GF-D8 (cell line): ENCODE measurements at regions not wholly inside any gene's neighbourhood (a gene's known extent, or its start where the extent isn't known, plus 50 kb on each side); places are given as distances from the start of the nearest gene placed in this dataset.

Experiments used
- DNase-seq: peaks from one replicate; lab custom pipeline; 2025; lab: John Stamatoyannopoulos, UW

DNA sequence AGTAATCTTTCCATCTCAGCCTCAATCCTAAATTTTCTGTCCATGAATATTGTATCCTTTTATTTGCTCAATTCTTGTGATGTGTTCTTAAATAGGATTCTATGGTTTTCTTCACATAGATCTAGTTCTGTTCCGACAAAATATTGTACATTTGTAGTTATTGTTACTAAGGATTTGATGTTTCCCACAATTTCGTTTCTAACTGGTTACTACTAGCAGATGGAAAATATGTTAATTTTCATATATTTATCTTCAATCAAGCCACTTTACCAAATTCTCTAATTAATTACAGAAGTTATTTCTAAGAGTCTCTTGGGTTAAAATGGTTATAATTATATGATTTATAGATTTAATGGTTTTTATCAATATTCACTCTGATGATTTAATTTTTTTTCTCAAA, 60.3 kb downstream of the SEC61B start:
- DNase-seq, result no peak

GRCh38 chr9:99285965-99286364, 63.9 kb downstream of the SEC61B start:
- DNase-seq, result no peak

DNA sequence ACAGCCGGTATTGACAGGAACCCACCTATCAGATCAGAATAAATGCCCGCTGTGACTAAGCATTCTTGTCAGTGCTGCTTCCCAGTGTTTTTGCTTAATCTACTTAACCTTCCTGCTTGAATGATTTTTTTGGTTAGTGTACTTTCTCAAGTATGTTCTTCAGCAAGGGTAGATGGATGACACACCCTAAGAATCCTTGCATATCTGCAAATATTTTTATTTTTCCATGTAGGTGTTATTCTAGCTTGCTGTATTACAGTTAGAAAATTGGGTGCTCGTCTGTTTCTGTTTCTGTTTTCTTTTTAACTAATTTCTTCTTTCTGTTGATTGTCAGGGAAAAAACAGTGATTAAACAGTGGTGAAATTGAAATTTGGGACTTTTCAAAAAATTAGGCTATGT, 64.5 kb downstream of the SEC61B start:
- no peak for DNase-seq

- DNase-seq, result no peak
These were observed 65.6 kb downstream of the SEC61B start for GRCh38 chr9:99287641-99288040.

- no peak for DNase-seq
These were observed 66.7 kb downstream of the SEC61B start for GRCh38 chr9:99288830-99289229.

DNA sequence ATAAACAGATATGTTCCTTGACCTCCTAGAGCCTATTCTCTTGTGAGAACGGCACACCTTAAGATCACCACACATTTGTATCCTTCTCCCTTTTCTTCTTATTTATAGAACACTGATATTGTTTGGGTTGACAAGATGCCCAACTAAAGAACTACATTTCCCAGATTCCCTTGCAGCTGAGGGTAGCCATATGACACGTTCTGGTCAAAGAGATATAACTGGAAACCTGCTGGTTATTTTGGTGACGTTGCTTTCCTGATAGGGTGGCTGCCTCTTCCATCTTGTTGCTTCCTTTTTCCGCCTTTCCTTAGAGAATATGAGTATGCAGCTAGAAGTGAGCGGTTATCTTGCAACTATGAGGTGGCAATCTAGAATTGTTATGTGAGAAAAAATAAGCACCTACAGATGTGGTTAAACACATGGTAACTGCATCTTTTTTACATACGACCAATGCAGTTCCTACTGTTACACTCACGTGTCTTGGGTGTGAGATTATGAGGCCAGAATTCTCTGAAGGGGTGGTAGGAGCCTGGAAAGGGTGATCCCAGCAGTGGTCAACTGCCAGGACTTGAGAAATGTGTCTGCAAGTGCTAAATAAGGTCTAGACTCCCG, 72.9 kb downstream of the SEC61B start:
- no peak for DNase-seq

GRCh38 chr9:99296291-99296951, 74.3 kb downstream of the SEC61B start:
- no peak for DNase-seq

GRCh38 chr9:99298614-99299013, 76.5 kb downstream of the SEC61B start:
- DNase-seq, result no peak

DNA sequence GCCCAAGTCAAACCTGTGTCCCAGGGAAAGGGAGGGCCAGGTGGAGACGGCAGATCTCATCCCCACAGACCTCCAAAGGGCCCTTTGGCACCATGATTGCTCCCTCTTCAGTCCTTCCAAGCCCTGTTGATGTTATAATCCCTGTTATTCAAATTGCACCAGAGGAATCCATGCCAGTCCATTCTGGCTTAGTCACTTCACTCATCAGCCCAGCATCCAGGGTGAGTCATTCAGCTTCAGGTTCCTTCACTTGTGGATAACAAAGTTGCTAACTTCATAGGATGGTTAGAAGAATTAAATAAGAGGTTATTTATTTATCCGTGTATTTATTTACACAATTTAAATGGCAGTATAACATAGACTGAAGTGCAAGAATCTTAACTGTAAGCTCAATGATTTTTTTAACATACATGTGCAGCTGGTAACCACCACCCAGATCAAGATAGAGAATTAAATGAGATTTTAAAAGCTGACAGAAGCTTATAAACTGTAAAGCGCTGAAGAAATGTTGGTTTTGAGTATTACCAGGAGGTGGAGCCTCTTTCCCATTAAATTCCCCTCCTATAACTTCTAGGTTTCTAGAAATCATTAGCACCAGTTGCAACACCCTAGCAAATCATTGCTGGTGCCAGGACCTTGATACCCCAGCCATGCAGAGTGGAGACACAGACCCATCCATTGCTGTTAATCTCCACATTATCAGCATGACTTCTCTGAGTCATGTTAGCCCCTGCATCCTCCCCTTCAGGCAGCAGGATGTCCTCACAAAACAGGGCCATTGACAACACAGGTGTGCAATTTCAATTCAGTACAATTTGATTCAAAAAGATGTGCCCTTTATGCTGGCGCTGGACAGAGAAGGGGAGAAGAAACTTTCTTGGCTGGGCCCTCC, 77.4 kb downstream of the SEC61B start:
- no peak for DNase-seq

DNA sequence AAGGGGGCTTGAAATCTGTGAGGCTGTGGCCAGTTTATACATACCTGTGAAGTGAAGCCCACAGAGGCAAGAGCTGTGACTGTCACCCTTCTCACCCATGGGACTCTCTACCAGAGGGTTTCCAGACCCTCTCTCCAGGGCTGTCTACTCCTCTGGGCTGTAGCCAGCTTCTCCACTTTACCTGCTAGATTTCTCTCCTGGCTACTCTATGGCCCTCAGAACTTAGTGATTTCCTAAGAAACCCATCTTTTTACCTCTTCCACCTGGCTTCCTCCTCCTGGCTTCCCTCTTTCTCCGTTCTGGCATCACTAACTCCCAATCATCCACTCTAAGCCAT, 78.0 kb downstream of the SEC61B start:
- no peak for DNase-seq

- DNase-seq, result no peak
These were observed 78.5 kb downstream of the SEC61B start for GRCh38 chr9:99300603-99301002.

GRCh38 chr9:99303177-99303576, 81.1 kb downstream of the SEC61B start:
- no peak for DNase-seq

DNA sequence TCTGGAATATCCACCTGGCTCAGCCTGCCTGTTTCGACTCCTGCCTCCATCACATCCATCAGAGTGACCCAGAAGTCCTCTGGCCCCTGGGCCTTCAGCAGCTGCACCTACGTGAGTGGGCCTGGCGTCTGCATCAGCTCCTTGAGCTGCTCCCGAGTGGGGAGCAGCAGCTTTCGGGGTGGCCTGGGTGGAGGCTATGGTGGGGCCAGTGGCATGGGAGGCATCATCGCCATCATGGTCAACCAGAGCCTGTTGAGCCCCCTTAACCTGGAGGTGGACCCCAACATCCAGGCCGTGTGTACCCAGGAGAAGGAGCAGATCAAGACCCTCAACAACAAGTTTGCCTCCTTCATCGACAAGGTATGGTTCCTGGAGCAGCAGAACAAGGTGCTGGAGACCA, 83.0 kb downstream of the SEC61B start:
- no peak for DNase-seq

- DNase-seq, result no peak
These were observed 84.0 kb downstream of the SEC61B start for GRCh38 chr9:99305820-99306811.

DNA sequence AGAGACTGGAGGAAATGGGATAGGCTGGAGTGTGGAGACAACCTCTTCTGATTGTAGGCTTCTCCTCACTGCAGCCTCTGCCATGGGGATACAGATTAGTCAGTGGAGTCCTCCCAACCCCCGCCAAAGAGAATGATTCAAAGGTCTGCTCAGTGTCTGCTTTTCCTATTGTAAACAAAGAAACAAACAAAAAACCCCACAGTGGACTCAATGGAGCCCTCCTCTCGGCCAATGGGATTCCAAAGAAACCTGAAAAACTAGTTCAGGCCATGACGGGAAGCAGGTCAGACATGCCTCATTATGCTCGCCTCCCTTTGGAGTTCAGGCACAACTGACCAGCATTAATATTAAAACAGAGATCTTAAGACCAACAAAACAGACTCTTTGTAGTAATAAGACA, 85.8 kb downstream of the SEC61B start:
- no peak for DNase-seq

DNA sequence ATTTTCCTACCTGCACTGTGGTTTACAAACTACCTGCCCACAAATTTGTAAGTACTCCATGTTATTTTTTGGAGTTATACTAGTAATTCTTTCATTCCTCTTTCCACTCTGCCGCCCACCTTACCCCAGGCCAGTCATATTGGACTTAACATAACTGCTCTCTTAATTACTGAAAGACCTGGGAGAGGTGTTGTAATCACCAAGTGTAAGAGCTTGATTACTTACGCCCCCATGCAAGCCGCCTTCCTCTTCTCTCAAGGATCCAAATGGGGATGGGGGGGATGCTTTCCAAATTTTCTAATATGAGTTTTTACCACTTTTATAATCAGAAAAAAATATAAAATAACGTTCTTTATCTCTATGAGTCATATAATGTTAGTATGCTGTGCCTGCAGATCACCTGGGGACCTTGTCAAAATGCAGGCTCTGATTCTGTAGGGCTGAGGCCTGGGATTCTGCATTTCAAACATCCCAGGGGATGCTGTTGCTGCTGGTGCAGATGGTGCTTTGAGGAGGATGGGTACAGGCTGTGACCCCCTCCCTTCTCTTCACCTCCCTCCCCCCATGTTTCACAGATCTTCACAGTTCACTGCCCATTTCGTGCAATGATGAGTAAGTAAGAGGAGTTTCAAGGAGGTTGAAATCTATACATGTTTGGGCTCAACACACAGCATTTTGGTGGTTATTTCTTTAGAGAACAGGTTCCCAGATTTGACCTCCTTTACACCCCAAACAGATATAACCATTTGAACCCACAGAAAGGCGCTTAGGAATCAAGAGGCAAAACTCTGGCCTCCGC, 87.3 kb downstream of the SEC61B start:
- no peak for DNase-seq

DNA sequence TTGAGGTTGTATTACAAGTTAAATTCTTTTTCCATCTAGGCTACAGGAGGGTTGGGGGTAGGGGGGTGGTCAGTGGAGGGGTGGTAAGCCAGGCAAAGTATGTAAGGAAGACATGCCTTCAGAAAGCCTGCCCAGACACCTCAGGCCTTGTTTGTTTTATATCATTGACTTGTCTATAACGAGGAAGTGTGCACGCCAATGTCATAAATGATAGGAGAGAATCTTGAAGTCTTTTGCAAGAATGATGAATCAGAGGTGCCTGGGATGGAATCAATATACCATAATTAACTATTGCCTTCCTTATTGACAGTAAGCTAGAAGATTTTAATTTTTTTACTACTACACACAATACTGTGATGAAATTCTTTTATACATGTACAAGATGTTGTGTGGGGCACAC, 90.7 kb downstream of the SEC61B start:
- no peak for DNase-seq

DNA sequence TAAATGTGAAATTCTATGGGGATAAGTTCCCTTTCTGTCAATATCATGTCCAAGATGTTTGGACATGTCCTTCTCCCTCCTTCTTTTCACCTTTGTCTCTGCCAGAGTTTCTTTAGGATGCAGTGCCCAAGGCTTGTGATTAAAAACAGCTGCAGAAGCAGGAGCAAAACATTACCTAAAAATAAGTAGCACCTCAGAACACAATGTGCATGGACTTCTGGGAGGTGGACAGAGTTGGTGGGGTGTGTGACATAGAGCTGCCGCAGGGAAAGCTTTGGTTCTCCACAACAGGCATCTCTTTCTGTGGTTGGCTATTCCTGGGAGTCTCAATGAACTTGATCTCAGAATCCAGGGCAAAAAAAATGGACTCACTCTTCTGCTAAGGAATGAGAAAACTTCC, 97.0 kb downstream of the SEC61B start:
- DNase-seq, result no peak

DNA sequence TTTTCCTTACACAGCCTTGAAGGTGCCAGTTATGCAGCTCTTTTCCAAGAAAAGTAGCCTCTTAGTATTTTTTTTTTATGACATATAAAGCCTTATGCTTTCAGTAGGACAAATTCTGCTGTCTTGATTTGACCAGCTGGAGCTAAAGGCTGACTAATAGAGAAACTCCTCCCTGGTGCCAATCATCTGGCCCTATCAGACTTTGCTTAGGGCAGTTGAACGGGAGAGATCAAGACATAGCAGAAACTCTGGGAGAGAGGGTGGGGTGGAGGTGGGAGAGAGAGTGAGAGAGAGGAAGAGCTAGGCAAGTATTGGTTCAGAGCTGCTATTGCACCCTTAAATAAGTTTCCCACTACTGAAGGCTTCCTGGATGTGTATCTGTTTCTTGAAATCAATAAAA, 100.2 kb downstream of the SEC61B start:
- no peak for DNase-seq

GRCh38 chr9:99326112-99326916, 104.2 kb downstream of the SEC61B start:
- DNase-seq, result no peak

DNA sequence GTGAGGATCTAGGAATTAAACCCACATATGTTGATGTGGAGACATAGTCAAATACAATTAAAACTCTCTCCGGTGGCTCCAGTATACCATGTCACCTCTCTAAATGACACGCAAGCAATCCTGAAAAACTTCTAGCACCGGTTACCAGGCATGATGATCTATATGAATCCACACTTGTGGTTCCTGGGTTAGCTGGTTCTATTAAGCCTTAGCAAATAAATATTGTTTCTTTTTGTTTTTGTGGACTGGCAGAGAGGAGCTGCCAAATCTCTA, 104.8 kb downstream of the SEC61B start:
- DNase-seq, result no peak
